ENCODE measurements at regions not wholly inside any gene's neighbourhood (a gene's known extent, or its start where the extent isn't known, plus 50 kb on each side); places are given as distances from the start of the nearest gene placed in this dataset.

GRCh38 chr4:159410076-159410777 is 307.3 kb downstream of the RAPGEF2 start:
- H3K4me3 Mint-ChIP-seq (ENCODE audit: unreplicated experiment): no peak overlapping the region

GRCh38 chr4:159410891-159411290 is 308.0 kb downstream of the RAPGEF2 start:
- peaks cover 12% of the 10 kb centered on the region for H3K4me1 Mint-ChIP-seq (ENCODE audit: low read depth)
- H3K9me3 Mint-ChIP-seq (ENCODE audit: low read depth): no peaks in the 10 kb centered on the region
- no peak for TF ChIP-seq CTCF (IDR thresholded peaks at IDR 0.05)
- no peak overlapping the region for H3K4me3 Mint-ChIP-seq (ENCODE audit: unreplicated experiment)
- H3K27me3 Mint-ChIP-seq (ENCODE audit: low read depth): no peaks in the 10 kb centered on the region
- no peak overlapping the region for H3K27ac Mint-ChIP-seq (ENCODE audit: unreplicated experiment)
- peaks cover 3% of the 10 kb centered on the region for H3K36me3 Mint-ChIP-seq (ENCODE audit: low read depth)
- no peak for DNase-seq (ENCODE audit: low spot score)

More at GRCh38 chr4:159410076-159410777, 307.3 kb downstream of the RAPGEF2 start:
- H3K27me3 Mint-ChIP-seq (ENCODE audit: low read depth): no peaks in the 10 kb centered on the region
- H3K27ac Mint-ChIP-seq (ENCODE audit: unreplicated experiment): no peak overlapping the region
- TF ChIP-seq CTCF (IDR thresholded peaks at IDR 0.05): no peak
- no peak for DNase-seq (ENCODE audit: low spot score)
- H3K36me3 Mint-ChIP-seq (ENCODE audit: low read depth): peaks cover 3% of the 10 kb centered on the region
- peaks cover 12% of the 10 kb centered on the region for H3K4me1 Mint-ChIP-seq (ENCODE audit: low read depth)
- no peaks in the 10 kb centered on the region for H3K9me3 Mint-ChIP-seq (ENCODE audit: low read depth)

GRCh38 chr4:159413306-159413943 is 310.5 kb downstream of the RAPGEF2 start:
- Mint-ChIP-seq H3K27me3 (ENCODE audit: low read depth) (no peaks in the 10 kb centered on the region), H3K4me3 (ENCODE audit: unreplicated experiment) (no peak overlapping the region), H3K4me1 (ENCODE audit: low read depth) (peaks cover 25% of the 10 kb centered on the region), H3K9me3 (ENCODE audit: low read depth) (peaks cover 8% of the 10 kb centered on the region), H3K27ac (ENCODE audit: unreplicated experiment) (no peak overlapping the region), H3K36me3 (ENCODE audit: low read depth) (peaks cover 3% of the 10 kb centered on the region)
- no peak for DNase-seq (ENCODE audit: low spot score)
- no peak for TF ChIP-seq CTCF (IDR thresholded peaks at IDR 0.05)

GRCh38 chr4:159414305-159414704 is 311.4 kb downstream of the RAPGEF2 start:
- Mint-ChIP-seq H3K9me3 (ENCODE audit: low read depth) (peaks cover 13% of the 10 kb centered on the region), H3K4me1 (ENCODE audit: low read depth) (peaks cover 27% of the 10 kb centered on the region), H3K27ac (ENCODE audit: unreplicated experiment) (no peak overlapping the region), H3K27me3 (ENCODE audit: low read depth) (no peaks in the 10 kb centered on the region), H3K36me3 (ENCODE audit: low read depth) (peaks cover 3% of the 10 kb centered on the region), H3K4me3 (ENCODE audit: unreplicated experiment) (no peak overlapping the region)
- TF ChIP-seq CTCF (IDR thresholded peaks at IDR 0.05): no peak
- DNase-seq (ENCODE audit: low spot score): no peak

- H3K4me3 Mint-ChIP-seq (ENCODE audit: unreplicated experiment): no peak overlapping the region
- H3K27me3 Mint-ChIP-seq (ENCODE audit: low read depth): no peaks in the 10 kb centered on the region
- peaks cover 20% of the 10 kb centered on the region for H3K4me1 Mint-ChIP-seq (ENCODE audit: low read depth)
- TF ChIP-seq CTCF (IDR thresholded peaks at IDR 0.05): no peak
- no peak overlapping the region for H3K27ac Mint-ChIP-seq (ENCODE audit: unreplicated experiment)
- DNase-seq (ENCODE audit: low spot score): no peak
- no peaks in the 10 kb centered on the region for H3K36me3 Mint-ChIP-seq (ENCODE audit: low read depth)
- H3K9me3 Mint-ChIP-seq (ENCODE audit: low read depth): peaks cover 13% of the 10 kb centered on the region
These were observed 313.2 kb downstream of the RAPGEF2 start for GRCh38 chr4:159416073-159416472.
